Stimulated activated memory B cell treated with anti-CD40 and anti-IgM and Interleukin-4, amounts not matched to agents 10 μg/mL and 1 μg/mL and 100 μg/mL, for 72 hours (primary cell): ENCODE measurements at regions not wholly inside any gene's neighbourhood (a gene's known extent, or its start where the extent isn't known, plus 50 kb on each side); places are given as distances from the start of the nearest gene placed in this dataset.

Experiments used
- ATAC-seq: fragments of 150-1000 bp; cut with Tn5 transposase; 2 replicates; pipeline ENCODE4 v1.10.0; 2021
- H3K27ac Mint-ChIP-seq: one replicate; pipeline ENCODE4 v1.8.0; 2022; ENCODE audit warnings: mild to moderate bottlenecking, mixed read lengths
- H3K27me3 Mint-ChIP-seq: one replicate; pipeline ENCODE4 v1.8.0; 2022; ENCODE audit warnings: mixed read lengths
- H3K36me3 Mint-ChIP-seq: one replicate; pipeline ENCODE4 v1.8.0; 2022; ENCODE audit warnings: mixed read lengths
- H3K4me1 Mint-ChIP-seq: one replicate; pipeline ENCODE4 v1.8.0; 2022; ENCODE audit warnings: mixed read lengths
- H3K4me3 Mint-ChIP-seq: one replicate; pipeline ENCODE4 v1.8.0; 2022; ENCODE audit warnings: mild to moderate bottlenecking, moderate library complexity, mixed read lengths
- H3K9me3 Mint-ChIP-seq: one replicate; pipeline ENCODE4 v1.8.0; 2022; ENCODE audit warnings: mixed read lengths

DNA sequence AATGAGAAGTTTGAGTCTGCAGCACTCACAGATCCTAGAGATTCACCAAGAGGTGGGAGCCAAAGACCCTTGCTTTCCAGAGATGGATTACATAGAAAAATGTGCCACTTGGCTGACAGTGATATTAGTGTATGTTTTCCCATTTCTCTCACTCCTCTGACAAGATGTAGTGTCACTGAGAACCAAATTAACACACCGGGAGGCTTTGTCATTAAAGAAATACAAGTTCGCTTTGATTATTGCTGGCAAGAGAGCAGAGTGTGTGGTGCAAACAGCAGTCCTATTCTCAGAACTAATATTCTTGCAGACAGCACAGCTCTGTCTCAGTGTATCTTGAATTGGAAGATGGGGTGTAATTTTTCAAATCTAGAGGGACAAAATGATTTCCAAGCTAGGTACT is 171.6 kb upstream of the SETBP1 start:
- Mint-ChIP-seq H3K27me3 (no peaks in the 10 kb centered on the region), H3K4me3 (no peak overlapping the region), H3K36me3 (no peaks in the 10 kb centered on the region), H3K9me3 (peaks cover 3% of the 10 kb centered on the region), H3K4me1 (peaks cover 12% of the 10 kb centered on the region), H3K27ac (no peak overlapping the region)
- ATAC-seq, result no peak

- Mint-ChIP-seq H3K27ac (no peak overlapping the region), H3K27me3 (no peaks in the 10 kb centered on the region), H3K9me3 (peaks cover 3% of the 10 kb centered on the region), H3K36me3 (no peaks in the 10 kb centered on the region), H3K4me3 (no peak overlapping the region), H3K4me1 (peaks cover 12% of the 10 kb centered on the region)
- ATAC-seq, result no peak
These were observed 170.3 kb upstream of the SETBP1 start for GRCh38 chr18:44510390-44510789.

DNA sequence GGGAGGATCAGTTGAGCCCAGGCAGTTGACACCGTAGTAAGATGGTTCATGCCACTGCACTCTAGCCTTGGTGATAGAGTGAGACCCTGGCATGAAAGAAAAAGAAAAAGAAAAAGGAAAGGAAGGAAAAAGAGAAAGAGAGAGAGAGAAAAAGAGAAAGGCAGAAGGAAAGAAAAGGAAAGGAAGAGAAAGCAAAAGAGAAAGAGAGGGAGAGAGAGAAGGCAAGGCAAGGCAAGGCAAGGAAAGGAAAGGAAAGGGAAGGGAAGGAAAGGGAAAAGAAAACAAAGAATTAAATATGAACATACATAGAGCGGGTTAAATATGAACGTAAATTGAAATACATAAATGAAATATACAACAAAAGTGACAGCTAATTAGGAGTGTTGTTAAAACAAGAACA is 167.5 kb upstream of the SETBP1 start:
- H3K4me1 Mint-ChIP-seq, result peaks cover 7% of the 10 kb centered on the region

DNA sequence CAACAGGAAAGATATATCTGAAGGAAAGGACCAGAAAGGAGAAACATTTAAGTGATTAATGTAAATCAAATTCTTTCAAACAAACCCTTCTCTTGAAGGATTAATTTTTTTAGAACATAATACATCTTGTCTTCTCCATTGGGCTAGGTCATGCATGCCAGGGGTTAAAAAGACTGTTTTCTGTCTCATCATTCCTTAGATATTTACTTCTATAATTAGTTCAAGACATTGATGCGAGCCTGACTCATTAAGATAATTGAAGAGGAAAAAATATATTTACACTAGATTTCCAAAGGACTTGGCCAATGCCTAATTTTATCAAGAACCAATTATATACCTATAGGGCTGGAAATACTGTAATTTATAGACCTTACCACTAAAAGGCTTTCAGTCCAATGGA is 166.6 kb upstream of the SETBP1 start:
- no peak for ATAC-seq
- no peaks in the 10 kb centered on the region for H3K36me3 Mint-ChIP-seq
- H3K27me3 Mint-ChIP-seq, result no peaks in the 10 kb centered on the region
- peaks cover 7% of the 10 kb centered on the region for H3K4me1 Mint-ChIP-seq
- H3K4me3 Mint-ChIP-seq, result no peak overlapping the region
- no peak overlapping the region for H3K27ac Mint-ChIP-seq
- peaks cover 3% of the 10 kb centered on the region for H3K9me3 Mint-ChIP-seq

More for the DNA sequence above, 167.5 kb upstream of the SETBP1 start:
- no peaks in the 10 kb centered on the region for H3K27me3 Mint-ChIP-seq
- H3K27ac Mint-ChIP-seq, result peak overlapping the region; percentile 61
- peaks cover 3% of the 10 kb centered on the region for H3K9me3 Mint-ChIP-seq
- no peaks in the 10 kb centered on the region for H3K36me3 Mint-ChIP-seq
- H3K4me3 Mint-ChIP-seq, result no peak overlapping the region
- no peak for ATAC-seq

DNA sequence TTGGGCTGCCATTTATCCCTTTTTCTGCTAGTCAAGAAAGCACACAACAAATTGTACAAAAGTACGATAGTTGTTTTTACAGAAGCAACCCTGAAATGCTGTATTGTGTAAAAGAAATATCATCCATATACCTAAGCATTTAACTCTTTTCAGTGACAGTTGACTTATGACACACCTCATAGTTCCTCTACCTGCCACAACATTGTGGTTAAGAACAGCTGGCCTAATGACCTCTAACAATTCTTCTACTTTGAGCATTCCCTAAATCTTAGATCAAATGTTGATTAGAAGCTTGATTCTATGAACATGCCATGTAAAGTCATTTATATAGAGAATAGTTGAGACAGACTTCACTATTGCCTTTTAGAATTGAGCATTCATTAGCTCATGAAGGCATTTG is 165.9 kb upstream of the SETBP1 start:
- H3K27ac Mint-ChIP-seq, result peak overlapping the region; percentile 35
- H3K9me3 Mint-ChIP-seq, result peaks cover 3% of the 10 kb centered on the region

DNA sequence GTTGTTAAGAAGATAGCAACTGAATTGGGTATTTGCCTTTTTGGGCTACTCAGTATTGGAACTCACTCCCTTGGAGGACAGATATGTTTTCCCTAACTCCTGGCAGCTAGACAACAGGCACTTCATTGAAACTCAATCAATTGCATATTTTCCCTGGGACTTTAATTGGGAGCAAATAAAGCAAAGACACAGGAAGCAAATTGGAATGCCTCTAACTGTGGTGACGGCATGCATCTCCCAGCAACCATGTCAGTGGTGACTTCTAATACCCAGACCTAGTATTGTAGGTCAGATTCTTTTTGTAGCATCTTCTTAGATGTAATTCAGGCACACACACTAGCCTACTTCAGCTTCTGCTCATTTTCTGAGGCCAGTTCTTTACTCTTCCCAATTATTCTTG is 164.2 kb upstream of the SETBP1 start:
- Mint-ChIP-seq H3K27ac (no peak overlapping the region), H3K4me1 (peaks cover 7% of the 10 kb centered on the region), H3K4me3 (no peak overlapping the region)

More for the DNA sequence above, 165.9 kb upstream of the SETBP1 start:
- Mint-ChIP-seq H3K4me1 (peaks cover 7% of the 10 kb centered on the region), H3K4me3 (no peak overlapping the region), H3K27me3 (no peaks in the 10 kb centered on the region), H3K36me3 (no peaks in the 10 kb centered on the region)
- peak; percentile 37 for ATAC-seq

GRCh38 chr18:44517136-44517535 is 163.6 kb upstream of the SETBP1 start:
- no peaks in the 10 kb centered on the region for H3K36me3 Mint-ChIP-seq
- H3K9me3 Mint-ChIP-seq, result peaks cover 3% of the 10 kb centered on the region
- no peak for ATAC-seq
- H3K27me3 Mint-ChIP-seq, result no peaks in the 10 kb centered on the region
- peaks cover 7% of the 10 kb centered on the region for H3K4me1 Mint-ChIP-seq
- H3K4me3 Mint-ChIP-seq, result no peak overlapping the region
- H3K27ac Mint-ChIP-seq, result no peak overlapping the region

More for the DNA sequence above, 164.2 kb upstream of the SETBP1 start:
- Mint-ChIP-seq H3K36me3 (no peaks in the 10 kb centered on the region), H3K27me3 (no peaks in the 10 kb centered on the region), H3K9me3 (peaks cover 3% of the 10 kb centered on the region)
- no peak for ATAC-seq

DNA sequence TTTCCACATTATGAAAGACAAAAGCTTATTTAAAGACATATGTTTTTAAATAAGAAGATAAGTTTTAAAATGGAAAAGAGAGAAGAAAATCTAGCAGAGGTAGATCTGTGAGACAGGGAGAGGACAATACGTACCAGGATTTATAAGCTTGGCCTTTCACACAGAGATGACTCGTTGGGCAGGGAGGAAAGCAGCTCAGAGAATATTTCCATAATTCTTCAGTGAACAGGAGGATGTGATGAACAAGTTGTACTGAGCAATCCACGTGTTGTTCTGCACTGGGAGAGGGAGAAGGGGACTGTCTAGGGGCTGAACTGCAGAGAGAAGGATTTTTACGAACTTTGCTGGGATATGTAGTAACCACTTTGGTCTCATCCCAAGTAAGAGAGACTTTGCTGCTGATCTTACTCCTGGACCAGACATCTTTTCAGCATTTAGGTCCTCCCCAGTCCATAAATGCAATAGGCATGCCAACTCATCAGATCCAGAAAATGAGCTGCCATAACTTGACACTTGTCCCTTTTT is 162.5 kb upstream of the SETBP1 start:
- Mint-ChIP-seq H3K27me3 (no peaks in the 10 kb centered on the region), H3K36me3 (no peaks in the 10 kb centered on the region), H3K4me3 (no peak overlapping the region), H3K9me3 (peaks cover 2% of the 10 kb centered on the region), H3K27ac (no peak overlapping the region), H3K4me1 (peaks cover 3% of the 10 kb centered on the region)
- no peak for ATAC-seq

DNA sequence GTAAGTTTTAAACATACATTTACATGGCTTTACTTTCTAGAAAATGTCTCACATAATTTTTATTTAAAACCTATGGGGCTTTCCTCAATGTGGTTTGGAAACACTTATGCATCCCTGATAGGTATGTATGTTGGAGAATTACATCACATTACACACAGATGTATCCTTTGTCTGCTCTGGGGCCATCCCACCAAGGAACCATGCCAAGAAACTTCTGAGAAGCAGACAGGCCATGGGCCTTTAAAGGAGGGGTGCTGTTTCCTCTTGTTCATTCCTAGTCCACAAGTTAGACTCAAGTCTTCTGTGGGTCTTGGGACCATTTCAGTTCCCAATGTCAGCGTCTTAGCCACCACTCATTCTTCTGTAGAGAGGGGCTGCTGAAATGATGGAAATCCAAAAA is 162.0 kb upstream of the SETBP1 start:
- ATAC-seq, result no peak
- Mint-ChIP-seq H3K4me1 (no peaks in the 10 kb centered on the region), H3K27ac (no peak overlapping the region), H3K9me3 (no peaks in the 10 kb centered on the region), H3K4me3 (no peak overlapping the region), H3K27me3 (no peaks in the 10 kb centered on the region), H3K36me3 (no peaks in the 10 kb centered on the region)

DNA sequence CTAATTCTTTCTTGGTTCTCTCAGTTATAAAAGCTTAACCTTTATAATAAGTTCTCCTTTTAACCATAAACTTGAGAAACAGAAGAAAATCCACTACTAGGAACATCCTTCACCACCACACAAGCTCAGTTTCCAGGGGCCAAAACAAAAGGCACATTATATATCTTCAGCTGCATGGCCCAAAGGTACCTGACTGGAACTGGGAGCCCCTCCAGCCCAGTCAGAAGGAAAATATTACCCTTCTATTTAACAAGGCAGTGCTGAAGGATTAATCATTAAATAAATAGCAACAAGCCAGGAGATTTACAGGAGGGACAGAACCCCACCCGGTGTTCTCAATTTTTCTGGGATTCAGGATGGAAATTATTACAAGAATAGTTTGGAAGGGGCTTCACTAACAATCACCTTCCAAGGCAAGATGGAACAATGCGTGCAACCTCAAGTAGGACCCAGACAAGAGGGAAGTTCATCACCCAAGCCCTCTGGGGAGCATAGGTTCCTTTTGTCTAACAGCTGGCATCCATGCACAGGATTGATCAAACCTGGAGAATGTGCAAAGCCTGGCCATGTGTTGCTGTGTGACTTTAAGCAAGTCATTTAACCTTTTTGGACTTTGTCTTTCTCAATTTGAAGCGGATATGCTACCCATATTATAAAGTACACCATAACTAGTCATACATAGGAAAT is 159.6 kb upstream of the SETBP1 start:
- peaks cover under 1% of the 10 kb centered on the region for H3K4me1 Mint-ChIP-seq
- no peaks in the 10 kb centered on the region for H3K27me3 Mint-ChIP-seq
- no peak overlapping the region for H3K27ac Mint-ChIP-seq
- no peak overlapping the region for H3K4me3 Mint-ChIP-seq
- no peaks in the 10 kb centered on the region for H3K36me3 Mint-ChIP-seq
- no peak for ATAC-seq
- H3K9me3 Mint-ChIP-seq, result no peaks in the 10 kb centered on the region

GRCh38 chr18:44521668-44522022 is 159.0 kb upstream of the SETBP1 start:
- no peaks in the 10 kb centered on the region for H3K27me3 Mint-ChIP-seq
- no peak overlapping the region for H3K4me3 Mint-ChIP-seq
- H3K9me3 Mint-ChIP-seq, result no peaks in the 10 kb centered on the region
- no peak for ATAC-seq
- H3K27ac Mint-ChIP-seq, result no peak overlapping the region
- H3K36me3 Mint-ChIP-seq, result no peaks in the 10 kb centered on the region
- H3K4me1 Mint-ChIP-seq, result peaks cover 6% of the 10 kb centered on the region

DNA sequence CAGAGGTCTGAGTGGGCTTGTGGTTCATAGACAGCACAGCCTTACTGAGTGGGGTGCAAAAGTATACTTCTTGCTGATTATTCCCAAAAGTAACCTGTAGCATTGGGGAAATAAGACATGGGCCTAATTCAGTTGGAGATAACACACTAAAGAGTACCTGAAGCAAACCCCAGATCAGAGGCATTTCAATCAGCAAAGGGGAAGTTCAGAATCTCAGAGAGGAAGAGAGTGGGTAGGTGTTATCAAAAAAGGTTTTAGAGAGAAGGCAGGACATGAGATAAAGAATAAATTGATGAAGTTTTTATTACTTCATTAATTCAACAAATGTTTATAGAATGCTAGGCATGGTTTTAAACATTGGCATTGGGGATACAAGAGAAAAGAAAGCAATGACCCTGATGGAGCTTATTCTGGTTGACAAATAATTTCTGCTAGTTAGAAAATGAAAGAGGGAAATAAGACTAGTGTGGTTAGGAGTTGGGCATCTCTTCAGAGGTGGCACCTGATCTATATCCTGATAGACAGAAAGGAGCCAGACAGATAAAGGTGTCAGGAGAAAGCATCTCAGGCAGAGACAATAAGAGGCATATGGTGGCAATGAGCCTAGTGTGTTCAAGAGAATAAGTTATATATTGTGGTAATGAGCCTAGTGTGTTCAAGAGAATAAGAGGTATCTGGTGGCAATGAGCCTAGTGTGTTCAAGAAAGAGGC is 153.8 kb upstream of the SETBP1 start:
- H3K4me3 Mint-ChIP-seq, result no peak overlapping the region
- H3K27me3 Mint-ChIP-seq, result no peaks in the 10 kb centered on the region
- H3K36me3 Mint-ChIP-seq, result no peaks in the 10 kb centered on the region
- ATAC-seq, result peak; percentile 90
- H3K27ac Mint-ChIP-seq, result peak overlapping the region; percentile 54
- no peaks in the 10 kb centered on the region for H3K9me3 Mint-ChIP-seq
- peaks cover 17% of the 10 kb centered on the region for H3K4me1 Mint-ChIP-seq

GRCh38 chr18:44533071-44533470 is 147.6 kb upstream of the SETBP1 start:
- H3K4me1 Mint-ChIP-seq, result peaks cover 21% of the 10 kb centered on the region
- no peaks in the 10 kb centered on the region for H3K9me3 Mint-ChIP-seq
- no peak overlapping the region for H3K27ac Mint-ChIP-seq
- no peaks in the 10 kb centered on the region for H3K36me3 Mint-ChIP-seq
- H3K4me3 Mint-ChIP-seq, result no peak overlapping the region
- ATAC-seq, result no peak
- H3K27me3 Mint-ChIP-seq, result no peaks in the 10 kb centered on the region

DNA sequence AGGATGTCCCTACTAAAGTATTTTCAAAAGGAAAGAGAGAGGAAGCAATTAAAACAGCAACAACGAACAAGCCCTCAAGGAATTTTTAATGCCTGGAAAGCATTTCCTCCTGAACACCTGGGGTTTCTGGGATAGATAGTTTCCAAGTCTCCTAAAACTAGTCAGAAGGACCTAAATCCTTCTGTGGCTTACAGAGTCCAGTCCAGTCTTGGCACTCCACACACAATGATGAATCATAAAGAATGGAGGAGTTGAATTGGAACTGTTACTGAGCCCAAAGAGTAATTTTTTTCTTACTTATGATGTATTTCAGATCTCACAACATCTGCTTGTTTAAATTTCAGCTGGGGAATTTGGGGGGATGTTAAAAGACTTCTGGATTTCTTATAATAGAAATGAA is 144.6 kb upstream of the SETBP1 start:
- Mint-ChIP-seq H3K27ac (no peak overlapping the region), H3K36me3 (no peaks in the 10 kb centered on the region), H3K4me1 (peaks cover 21% of the 10 kb centered on the region), H3K9me3 (no peaks in the 10 kb centered on the region), H3K4me3 (no peak overlapping the region), H3K27me3 (no peaks in the 10 kb centered on the region)
- no peak for ATAC-seq

DNA sequence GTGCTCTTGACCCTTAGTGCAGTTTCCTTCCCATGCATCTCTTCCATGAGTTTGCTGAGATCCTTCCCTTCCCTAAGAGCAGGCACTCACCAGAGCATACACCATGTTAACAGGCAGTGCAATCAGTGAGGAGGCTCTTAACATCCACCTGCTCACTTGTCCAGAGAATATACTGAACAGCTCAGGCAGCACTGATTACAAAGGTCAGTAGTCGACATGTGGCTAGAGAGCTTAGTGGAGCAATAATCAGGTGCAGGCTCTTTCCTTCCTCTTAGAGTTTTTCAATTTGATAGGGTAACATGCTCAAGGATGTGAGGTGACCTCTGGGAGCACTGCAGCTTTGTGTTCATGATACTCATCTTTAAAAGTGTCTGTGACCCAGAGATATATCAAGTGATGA is 144.1 kb upstream of the SETBP1 start:
- no peaks in the 10 kb centered on the region for H3K27me3 Mint-ChIP-seq
- no peaks in the 10 kb centered on the region for H3K9me3 Mint-ChIP-seq
- no peaks in the 10 kb centered on the region for H3K36me3 Mint-ChIP-seq
- ATAC-seq, result peak; percentile 55
- H3K27ac Mint-ChIP-seq, result no peak overlapping the region
- H3K4me3 Mint-ChIP-seq, result no peak overlapping the region
- peaks cover 21% of the 10 kb centered on the region for H3K4me1 Mint-ChIP-seq

- no peak for ATAC-seq
- Mint-ChIP-seq H3K9me3 (no peaks in the 10 kb centered on the region), H3K36me3 (no peaks in the 10 kb centered on the region), H3K4me3 (no peak overlapping the region), H3K4me1 (peaks cover 21% of the 10 kb centered on the region), H3K27ac (no peak overlapping the region), H3K27me3 (no peaks in the 10 kb centered on the region)
These were observed 143.2 kb upstream of the SETBP1 start for GRCh38 chr18:44537526-44537925.
